Gastroesophageal sphincter (tissue), 4 donors: ENCODE measurements at regions not wholly inside any gene's neighbourhood (a gene's known extent, or its start where the extent isn't known, plus 50 kb on each side); places are given as distances from the start of the nearest gene placed in this dataset.
A peak's percentile ranks its signal among the peaks of the same experiment; 100 is the strongest.

Source experiments
- ATAC-seq: fragments of 150-250 bp; one replicate; pipeline ENCODE4 v1.9.1; 2016; ENCODE audit warnings: mild to moderate bottlenecking, moderate library complexity
- H3K27ac ChIP-seq, 4 donors: fragments of 200-600 bp; sonication (generic) in 3 of 4; 1 replicate in 3 of 4; 2 replicates in 1 of 4; pipeline ENCODE4 v1.5.1; 2016 to 2019
- H3K27me3 ChIP-seq: fragments of 200-600 bp; sonication (generic); one replicate; pipeline ENCODE4 v1.5.1; 2019
- H3K36me3 ChIP-seq, 2 donors: fragments of 200-600 bp; sonication (generic); one replicate each; pipeline ENCODE4 v1.5.1; 2019; ENCODE audit warnings: control low read depth in 1 of 2
- H3K4me1 ChIP-seq, 3 donors: fragments of 200-600 bp; sonication (generic); 1 replicate in 2 of 3; 2 replicates in 1 of 3; pipeline ENCODE4 v1.5.1; 2016 to 2019; ENCODE audit warnings: control low read depth in 2 of 3
- H3K4me3 ChIP-seq, 2 donors: fragments of 200-600 bp; sonication (generic); one replicate each; pipeline ENCODE4 v1.5.1; 2019; ENCODE audit warnings: mild to moderate bottlenecking in 1 of 2, moderate library complexity in 1 of 2
- H3K9me3 ChIP-seq, 3 donors: fragments of 200-600 bp; sonication (generic); one replicate each; pipeline ENCODE4 v1.5.1; 2017 to 2019; ENCODE audit warnings: control low read depth in 2 of 3
- EP300 ChIP-seq: sonication (generic); formaldehyde crosslinking; IDR thresholded peaks from one replicate; pipeline ENCODE4 v1.6.1; 2017; ENCODE audit warnings: antibody characterized with exemption, mild to moderate bottlenecking
- POLR2A ChIP-seq, 2 donors: fragments of 450-650 bp; IDR thresholded peaks; one replicate each; pipeline ENCODE4 v1.6.1; 2017; ENCODE audit warnings: antibody characterized with exemption in 2 of 2, mild to moderate bottlenecking in 2 of 2, moderate library complexity in 1 of 2
- POLR2AphosphoS5 ChIP-seq: sonication (generic); formaldehyde crosslinking; IDR thresholded peaks from one replicate; pipeline ENCODE4 v1.6.1; 2017; ENCODE audit warnings: antibody characterized with exemption
- WGBS, 2 donors: methylation state at CpG; one replicate each; pipeline ENCODE4 v1.1.5; 2018; ENCODE audit warnings: low coverage in 1 of 2; 5-methylcytosine and 5-hydroxymethylcytosine counted together
- TF ChIP-seq, protein P1 (sequence below), 4 experiments: fragments of 200-600 bp in 2 of 4; fragments of 450-650 bp in 2 of 4; sonication (generic) in 1 of 4; IDR thresholded peaks; one replicate each; pipeline ENCODE4 v1.5.1; 2017 to 2019; ENCODE audit warnings: antibody characterized with exemption in 4 of 4, mild to moderate bottlenecking in 2 of 4, moderate library complexity in 2 of 4

DNA sequence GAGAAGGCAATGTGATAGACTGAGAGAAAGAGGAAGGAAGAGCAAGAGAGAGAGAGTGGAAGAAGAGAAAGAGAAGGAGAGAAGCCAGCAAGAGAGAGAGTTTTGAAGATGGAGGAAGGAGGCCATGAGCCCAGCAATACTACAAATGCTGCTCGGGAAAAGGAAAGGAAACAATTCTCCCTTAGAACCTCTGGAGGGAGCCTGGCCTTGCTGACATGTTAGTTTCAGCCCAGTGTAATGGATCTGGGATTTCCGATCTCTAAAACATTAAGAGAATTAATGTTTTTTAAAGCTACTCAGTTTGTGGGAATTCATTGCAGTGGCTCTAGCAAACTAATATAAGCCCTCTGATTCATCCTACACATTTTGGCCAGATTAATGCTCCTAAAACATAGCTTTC lies 206.8 kb upstream of the MTPN start:
- no peak overlapping the region for H3K4me3 ChIP-seq
- no peaks in the 10 kb centered on the region for H3K9me3 ChIP-seq
- TF ChIP-seq, protein P1, sequence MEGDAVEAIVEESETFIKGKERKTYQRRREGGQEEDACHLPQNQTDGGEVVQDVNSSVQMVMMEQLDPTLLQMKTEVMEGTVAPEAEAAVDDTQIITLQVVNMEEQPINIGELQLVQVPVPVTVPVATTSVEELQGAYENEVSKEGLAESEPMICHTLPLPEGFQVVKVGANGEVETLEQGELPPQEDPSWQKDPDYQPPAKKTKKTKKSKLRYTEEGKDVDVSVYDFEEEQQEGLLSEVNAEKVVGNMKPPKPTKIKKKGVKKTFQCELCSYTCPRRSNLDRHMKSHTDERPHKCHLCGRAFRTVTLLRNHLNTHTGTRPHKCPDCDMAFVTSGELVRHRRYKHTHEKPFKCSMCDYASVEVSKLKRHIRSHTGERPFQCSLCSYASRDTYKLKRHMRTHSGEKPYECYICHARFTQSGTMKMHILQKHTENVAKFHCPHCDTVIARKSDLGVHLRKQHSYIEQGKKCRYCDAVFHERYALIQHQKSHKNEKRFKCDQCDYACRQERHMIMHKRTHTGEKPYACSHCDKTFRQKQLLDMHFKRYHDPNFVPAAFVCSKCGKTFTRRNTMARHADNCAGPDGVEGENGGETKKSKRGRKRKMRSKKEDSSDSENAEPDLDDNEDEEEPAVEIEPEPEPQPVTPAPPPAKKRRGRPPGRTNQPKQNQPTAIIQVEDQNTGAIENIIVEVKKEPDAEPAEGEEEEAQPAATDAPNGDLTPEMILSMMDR (IDR thresholded peaks at IDR 0.05), result peak in 2 of 4 experiments; percentile 12 to 26
- TF ChIP-seq POLR2AphosphoS5 (no peak), POLR2A (IDR thresholded peaks at IDR 0.05) (no peak)
- no peaks in the 10 kb centered on the region for H3K27me3 ChIP-seq
- no peak overlapping the region for H3K27ac ChIP-seq
- ATAC-seq, result no peak
- no peaks in the 10 kb centered on the region for H3K36me3 ChIP-seq
- 15 to 37% methylated on average over 2 of the region's 2 CpGs for whole genome bisulfite sequencing, 2 donors
- no peaks in the 10 kb centered on the region for H3K4me1 ChIP-seq

GRCh38 chr7:136180984-136181383 lies 203.8 kb upstream of the MTPN start:
- no peak overlapping the region for H3K4me3 ChIP-seq
- H3K36me3 ChIP-seq, result no peaks in the 10 kb centered on the region
- TF ChIP-seq EP300 (no peak), POLR2AphosphoS5 (no peak), POLR2A (IDR thresholded peaks at IDR 0.05) (no peak)
- TF ChIP-seq, protein P1 (IDR thresholded peaks at IDR 0.05), result no peak
- no peak for ATAC-seq
- H3K27me3 ChIP-seq, result no peaks in the 10 kb centered on the region
- H3K27ac ChIP-seq, result no peak overlapping the region
- WGBS, 2 donors, result 80 to 81% methylated on average over 7 of the region's 7 CpGs
- H3K4me1 ChIP-seq, result no peaks in the 10 kb centered on the region
- H3K9me3 ChIP-seq, result no peaks in the 10 kb centered on the region

DNA sequence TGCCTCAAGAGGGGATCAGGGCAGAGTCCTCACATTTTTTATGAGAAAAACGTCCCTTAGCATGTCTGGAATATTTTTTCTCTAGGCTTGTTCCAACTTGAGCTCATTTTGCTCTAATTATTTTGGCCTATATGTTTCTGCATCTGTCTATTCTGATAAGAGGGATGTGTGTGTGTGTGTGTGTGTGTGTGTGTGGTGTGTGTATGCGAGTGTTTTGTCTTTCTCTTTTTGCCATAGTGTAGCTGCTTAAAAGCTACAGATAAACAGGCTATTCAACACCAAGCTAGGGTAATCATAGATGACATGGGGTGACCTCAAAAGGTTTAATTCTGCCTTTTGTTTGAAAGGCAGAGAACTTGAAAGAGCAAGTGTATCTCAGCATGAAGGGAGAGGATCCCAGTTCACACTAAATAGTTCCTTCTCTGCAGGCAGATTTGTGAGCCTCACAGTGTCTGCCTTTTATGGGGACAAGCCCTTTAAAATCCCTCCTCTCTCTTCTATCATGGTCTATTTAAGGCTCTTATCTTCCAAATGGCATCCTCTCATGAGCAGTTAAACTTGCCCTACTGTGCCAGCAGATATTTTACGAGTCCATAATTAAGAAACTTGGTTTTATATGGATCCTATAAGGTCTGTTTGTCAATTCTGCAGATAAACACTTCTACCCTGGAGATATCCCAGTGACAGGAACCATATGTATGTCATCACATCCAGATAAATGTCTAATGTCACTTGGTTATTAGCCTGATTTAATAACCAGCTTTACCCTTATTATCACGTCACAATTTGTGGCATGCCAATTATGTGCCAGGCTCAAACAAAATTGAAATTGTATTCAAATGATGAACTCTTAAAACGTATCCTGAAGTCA lies 202.9 kb upstream of the MTPN start:
- Histone ChIP-seq H3K27ac (no peak overlapping the region), H3K4me1 (no peaks in the 10 kb centered on the region), H3K36me3 (no peaks in the 10 kb centered on the region), H3K27me3 (no peaks in the 10 kb centered on the region), H3K4me3 (no peak overlapping the region), H3K9me3 (no peaks in the 10 kb centered on the region)
- ATAC-seq, result no peak
- TF ChIP-seq POLR2AphosphoS5 (no peak), POLR2A (IDR thresholded peaks at IDR 0.05) (no peak), EP300 (no peak)
- TF ChIP-seq, protein P1 (IDR thresholded peaks at IDR 0.05), result no peak
- WGBS, 2 donors, result 44 to 66% methylated on average over 4 to 5 of the region's 5 CpGs

DNA sequence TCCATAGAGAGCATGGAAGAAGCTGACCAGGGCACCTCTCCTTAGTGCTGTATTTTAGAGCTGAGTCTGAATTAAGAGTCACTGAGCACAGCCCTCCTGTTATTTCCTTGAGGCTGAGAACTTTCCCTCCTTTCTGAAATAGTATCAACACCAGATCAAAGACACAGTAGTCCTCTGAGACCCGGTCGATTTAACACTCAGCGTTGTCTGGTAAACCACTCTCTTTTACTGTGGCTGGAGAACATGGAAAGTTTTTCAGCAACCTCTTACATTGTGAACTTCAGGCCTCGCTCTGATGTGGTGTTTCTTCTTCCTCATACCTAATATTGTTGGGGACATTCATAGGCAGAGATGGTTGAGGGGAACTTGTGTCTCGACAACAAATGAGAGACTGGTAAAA lies 202.0 kb upstream of the MTPN start:
- no peak for ATAC-seq
- Histone ChIP-seq H3K9me3 (no peaks in the 10 kb centered on the region), H3K4me1 (no peaks in the 10 kb centered on the region), H3K27ac (no peak overlapping the region), H3K27me3 (no peaks in the 10 kb centered on the region), H3K4me3 (no peak overlapping the region), H3K36me3 (no peaks in the 10 kb centered on the region)
- 67 to 83% methylated on average over 2 to 5 of the region's 5 CpGs for WGBS, 2 donors
- TF ChIP-seq, protein P1 (IDR thresholded peaks at IDR 0.05), result no peak
- TF ChIP-seq POLR2AphosphoS5 (no peak), EP300 (no peak), POLR2A (IDR thresholded peaks at IDR 0.05) (no peak)
